H9 (cell line): ENCODE measurements at regions not wholly inside any gene's neighbourhood (a gene's known extent, or its start where the extent isn't known, plus 50 kb on each side); places are given as distances from the start of the nearest gene placed in this dataset.

ENCODE experiments used
- DNase-seq: peaks from one replicate; pipeline ENCODE4 v3.0.0-alpha.2; 2017
- H2AFZ ChIP-seq: one replicate; pipeline ENCODE4 v1.6.1; 2013; ENCODE audit warnings: mild to moderate bottlenecking, low read length, control low read depth, moderate library complexity
- H2AK5ac ChIP-seq: 2 replicates; pipeline ENCODE4 v1.6.1; 2013; ENCODE audit warnings: low read length, control low read depth, mixed read lengths; ENCODE audit not compliant: insufficient read length
- H2BK120ac ChIP-seq: one replicate; pipeline ENCODE4 v1.6.1; 2013; ENCODE audit warnings: low read depth, mild to moderate bottlenecking, low read length, control low read depth, inconsistent platforms; ENCODE audit not compliant: poor library complexity, severe bottlenecking
- H2BK12ac ChIP-seq: 2 replicates; pipeline ENCODE4 v1.6.1; 2013; ENCODE audit warnings: low read length, control low read depth, mixed read lengths, low read depth; ENCODE audit not compliant: insufficient read length
- H2BK15ac ChIP-seq: 2 replicates; pipeline ENCODE4 v1.6.1; 2013; ENCODE audit warnings: low read depth, low read length, control low read depth
- H2BK20ac ChIP-seq: one replicate; pipeline ENCODE4 v1.6.1; 2013; ENCODE audit warnings: low read depth, mild to moderate bottlenecking, low read length, control low read depth, inconsistent platforms; ENCODE audit not compliant: poor library complexity, severe bottlenecking
- H2BK5ac ChIP-seq: 2 replicates; pipeline ENCODE4 v1.6.1; 2013; ENCODE audit warnings: low read length, control low read depth, mixed read lengths; ENCODE audit not compliant: insufficient read length
- H3K14ac ChIP-seq: 2 replicates; pipeline ENCODE4 v1.6.1; 2013; ENCODE audit warnings: low read length, control low read depth; ENCODE audit not compliant: insufficient read depth
- H3K18ac ChIP-seq: 2 replicates; pipeline ENCODE4 v1.6.1; 2013; ENCODE audit warnings: low read depth, mild to moderate bottlenecking, mixed read lengths, low read length, control low read depth; ENCODE audit not compliant: insufficient read length
- H3K23ac ChIP-seq: 2 replicates; pipeline ENCODE4 v1.6.1; 2013; ENCODE audit warnings: low read length, control low read depth, mixed read lengths, low read depth; ENCODE audit not compliant: insufficient read length
- H3K23me2 ChIP-seq: 2 replicates; pipeline ENCODE4 v1.6.1; 2013; ENCODE audit warnings: low read depth, mild to moderate bottlenecking, mixed read lengths, low read length, control low read depth; ENCODE audit not compliant: insufficient read length, poor library complexity, severe bottlenecking
- H3K27ac ChIP-seq: 2 replicates; pipeline ENCODE4 v1.5.1; 2013; ENCODE audit warnings: low read length, control low read depth, mixed read lengths, low read depth; ENCODE audit not compliant: insufficient read length
- H3K27me3 ChIP-seq: 2 replicates; pipeline ENCODE4 v1.6.1; 2013; ENCODE audit warnings: low read length, control low read depth, inconsistent platforms; ENCODE audit not compliant: insufficient read depth
- H3K4ac ChIP-seq: 2 replicates; pipeline ENCODE4 v1.6.1; 2013; ENCODE audit warnings: low read depth, mild to moderate bottlenecking, control low read depth, inconsistent platforms, low read length, moderate library complexity
- H3K4me1 ChIP-seq: 2 replicates; pipeline ENCODE4 v1.6.1; 2013; ENCODE audit warnings: low read length, control low read depth, inconsistent platforms; ENCODE audit not compliant: insufficient read depth
- H3K4me2 ChIP-seq: 2 replicates; pipeline ENCODE4 v1.6.1; 2013; ENCODE audit warnings: low read length, control low read depth, mixed read lengths; ENCODE audit not compliant: insufficient read length, insufficient read depth
- H3K56ac ChIP-seq: 2 replicates; pipeline ENCODE4 v1.6.1; 2013; ENCODE audit warnings: low read depth, mild to moderate bottlenecking, mixed read lengths, low read length, control low read depth; ENCODE audit not compliant: insufficient read length
- H3K79me1 ChIP-seq: 2 replicates; pipeline ENCODE4 v1.6.1; 2013; ENCODE audit warnings: low read depth, mild to moderate bottlenecking, moderate library complexity, low read length, control low read depth, inconsistent platforms; ENCODE audit not compliant: insufficient read depth, poor library complexity, severe bottlenecking
- H3K79me2 ChIP-seq: 2 replicates; pipeline ENCODE4 v1.6.1; 2013; ENCODE audit warnings: low read length, control low read depth, inconsistent platforms; ENCODE audit not compliant: insufficient read depth
- H3K9ac ChIP-seq: 2 replicates; pipeline ENCODE4 v1.6.1; 2013; ENCODE audit warnings: low read length, control low read depth, mixed read lengths; ENCODE audit not compliant: insufficient read length; ENCODE audit errors: extremely low read depth
- H3K9me3 ChIP-seq: one replicate; pipeline ENCODE4 v1.6.1; 2013; ENCODE audit warnings: low read depth, low read length, inconsistent platforms; ENCODE audit not compliant: control insufficient read depth
- H3T11ph ChIP-seq: one replicate; pipeline ENCODE4 v1.6.1; 2013; ENCODE audit warnings: mild to moderate bottlenecking, low read length, control low read depth, inconsistent platforms
- H4K20me1 ChIP-seq: one replicate; pipeline ENCODE4 v1.6.1; 2013; ENCODE audit not compliant: control insufficient read depth, insufficient read length, insufficient read depth
- H4K5ac ChIP-seq: 2 replicates; pipeline ENCODE4 v1.6.1; 2013; ENCODE audit warnings: low read depth, mild to moderate bottlenecking, mixed read lengths, low read length, control low read depth; ENCODE audit not compliant: insufficient read length
- H4K8ac ChIP-seq: replicated peaks from 2 replicates; pipeline ENCODE4 v1.6.1; 2013; ENCODE audit warnings: low read length, control low read depth, mixed read lengths, low read depth; ENCODE audit not compliant: insufficient read length
- H4K91ac ChIP-seq: 2 replicates; pipeline ENCODE4 v1.6.1; 2013; ENCODE audit warnings: low read depth, mild to moderate bottlenecking, moderate library complexity, mixed read lengths, low read length, control low read depth; ENCODE audit not compliant: insufficient read length
- H3K27ac Mint-ChIP-seq, 3 experiments: 2 replicates in 2 of 3; 3 replicates in 1 of 3; pipeline ENCODE4 v1.8.0; 2020 to 2021; ENCODE audit warnings: mixed read lengths in 3 of 3, mild to moderate bottlenecking in 1 of 3, moderate library complexity in 1 of 3
- H3K27me3 Mint-ChIP-seq: 2 replicates; pipeline ENCODE4 v1.8.0; 2021; ENCODE audit warnings: low read depth, mild to moderate bottlenecking, moderate library complexity, mixed read lengths
- H3K36me3 Mint-ChIP-seq, 3 experiments: 2 replicates in 2 of 3; 3 replicates in 1 of 3; pipeline ENCODE4 v1.8.0; 2020 to 2021; ENCODE audit warnings: low read depth in 3 of 3, mixed read lengths in 3 of 3; ENCODE audit not compliant: insufficient read depth in 1 of 3
- H3K4me1 Mint-ChIP-seq, 2 experiments: 2 replicates each; pipeline ENCODE4 v1.8.0; 2020; ENCODE audit warnings: mixed read lengths in 2 of 2
- H3K4me3 Mint-ChIP-seq, 2 experiments: 2 replicates in 1 of 2; 3 replicates in 1 of 2; pipeline ENCODE4 v1.8.0; 2020 to 2021; ENCODE audit warnings: mild to moderate bottlenecking in 2 of 2, mixed read lengths in 2 of 2, moderate library complexity in 1 of 2
- H3K9me3 Mint-ChIP-seq, 2 experiments: 2 replicates in 1 of 2; 3 replicates in 1 of 2; pipeline ENCODE4 v1.8.0; 2020; ENCODE audit warnings: mild to moderate bottlenecking in 2 of 2, mixed read lengths in 2 of 2, moderate library complexity in 1 of 2
- WGBS: extraction: QIAGEN DNeasy Blood & Tissue Kit; methylation state at CpG from one replicate; pipeline ENCODE4 v1.1.7; 2013; ENCODE audit warnings: missing lambda C conversion rate, low lambda C conversion rate, mixed read lengths; ENCODE audit not compliant: insufficient read length; ENCODE audit errors: extremely low coverage; 5-methylcytosine and 5-hydroxymethylcytosine counted together
- TF ChIP-seq, protein P1 (sequence below): fragments of 200-600 bp; sonication (generic); conservative IDR thresholded peaks from 3 replicates; pipeline ENCODE4 v1.8.0; 2021; ENCODE audit warnings: antibody characterized with exemption, mild to moderate bottlenecking

GRCh38 chr3:76403556-76403955 is 618.2 kb upstream of the ZNF717 start:
- Histone ChIP-seq H4K5ac (no peak overlapping the region), H2BK5ac (no peak overlapping the region), H3K4me2 (no peak overlapping the region), H3K27ac (no peak overlapping the region), H4K91ac (no peak overlapping the region), H2BK15ac (no peak overlapping the region), H3K14ac (no peak overlapping the region), H2AK5ac (no peak overlapping the region), H2AFZ (no peak overlapping the region), H4K20me1 (no peaks in the 10 kb centered on the region), H2BK20ac (no peak overlapping the region), H3K56ac (no peak overlapping the region), H3K4ac (no peak overlapping the region), H2BK120ac (no peak overlapping the region), H4K8ac (no peak overlapping the region), H3K79me2 (no peaks in the 10 kb centered on the region), H3K9me3 (no peaks in the 10 kb centered on the region), H2BK12ac (no peak overlapping the region), H3K9ac (no peak overlapping the region), H3K23ac (no peak overlapping the region), H3K4me1 (no peaks in the 10 kb centered on the region; the same call in 1 of the 2 replicates), H3K23me2 (no peaks in the 10 kb centered on the region), H3K79me1 (no peaks in the 10 kb centered on the region), H3K27me3 (no peaks in the 10 kb centered on the region), H3T11ph (no peak overlapping the region), H3K18ac (no peak overlapping the region)
- no peak for DNase-seq
- Mint-ChIP-seq H3K4me3 (no peak overlapping the region), H3K4me1 (peaks cover 5 to 7% of the 10 kb centered on the region in 2 experiments; a peak in 3 of 4 replicates), H3K27ac (no peak overlapping the region), H3K36me3 (no peaks in the 10 kb centered on the region), H3K9me3 (no peaks in the 10 kb centered on the region), H3K27me3 (no peaks in the 10 kb centered on the region)
- TF ChIP-seq, protein P1, sequence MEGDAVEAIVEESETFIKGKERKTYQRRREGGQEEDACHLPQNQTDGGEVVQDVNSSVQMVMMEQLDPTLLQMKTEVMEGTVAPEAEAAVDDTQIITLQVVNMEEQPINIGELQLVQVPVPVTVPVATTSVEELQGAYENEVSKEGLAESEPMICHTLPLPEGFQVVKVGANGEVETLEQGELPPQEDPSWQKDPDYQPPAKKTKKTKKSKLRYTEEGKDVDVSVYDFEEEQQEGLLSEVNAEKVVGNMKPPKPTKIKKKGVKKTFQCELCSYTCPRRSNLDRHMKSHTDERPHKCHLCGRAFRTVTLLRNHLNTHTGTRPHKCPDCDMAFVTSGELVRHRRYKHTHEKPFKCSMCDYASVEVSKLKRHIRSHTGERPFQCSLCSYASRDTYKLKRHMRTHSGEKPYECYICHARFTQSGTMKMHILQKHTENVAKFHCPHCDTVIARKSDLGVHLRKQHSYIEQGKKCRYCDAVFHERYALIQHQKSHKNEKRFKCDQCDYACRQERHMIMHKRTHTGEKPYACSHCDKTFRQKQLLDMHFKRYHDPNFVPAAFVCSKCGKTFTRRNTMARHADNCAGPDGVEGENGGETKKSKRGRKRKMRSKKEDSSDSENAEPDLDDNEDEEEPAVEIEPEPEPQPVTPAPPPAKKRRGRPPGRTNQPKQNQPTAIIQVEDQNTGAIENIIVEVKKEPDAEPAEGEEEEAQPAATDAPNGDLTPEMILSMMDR, result no peak
- no CpG with 5 or more reads among the region's 2 CpGs for WGBS
